ENCODE measurements at regions not wholly inside any gene's neighbourhood (a gene's known extent, or its start where the extent isn't known, plus 50 kb on each side); places are given as distances from the start of the nearest gene placed in this dataset.

- DNase-seq = no peak
These were observed 102.7 kb upstream of the OR9Q1 start for GRCh38 chr11:57920971-57921370.

GRCh38 chr11:57932105-57932504 is 91.6 kb upstream of the OR9Q1 start:
- DNase-seq = no peak

- DNase-seq = no peak
These were observed 88.2 kb upstream of the OR9Q1 start for GRCh38 chr11:57935402-57936049.

GRCh38 chr11:57936050-57936418 is 87.6 kb upstream of the OR9Q1 start:
- no peak for DNase-seq

- no peak for DNase-seq
These were observed 86.2 kb upstream of the OR9Q1 start for GRCh38 chr11:57937431-57937830.

- DNase-seq = no peak
These were observed 85.3 kb upstream of the OR9Q1 start for GRCh38 chr11:57938351-57938750.

- DNase-seq = no peak
These were observed 83.5 kb upstream of the OR9Q1 start for GRCh38 chr11:57940044-57940756.

- no peak for DNase-seq
These were observed 81.8 kb upstream of the OR9Q1 start for GRCh38 chr11:57941875-57942274.

GRCh38 chr11:57942808-57943207 is 80.9 kb upstream of the OR9Q1 start:
- no peak for DNase-seq

- DNase-seq = peak in 1 of 2 experiments; percentile 0
These were observed 79.9 kb upstream of the OR9Q1 start for GRCh38 chr11:57943766-57944165.

GRCh38 chr11:57946628-57947027 is 77.1 kb upstream of the OR9Q1 start:
- no peak for DNase-seq

GRCh38 chr11:57964660-57965059 is 59.0 kb upstream of the OR9Q1 start:
- DNase-seq = no peak

- no peak for DNase-seq
These were observed 52.2 kb upstream of the OR9Q1 start for GRCh38 chr11:57971272-57972012.

GRCh38 chr11:57972013-57972367 is 51.7 kb upstream of the OR9Q1 start:
- no peak for DNase-seq

All from stimulated activated CD4-positive, alpha-beta T cell treated with anti-CD3 and anti-CD28 coated beads, Interleukin-4, amount 100 ng/mL, for 4 hours (primary cell).